ENCODE measurements at regions not wholly inside any gene's neighbourhood (a gene's known extent, or its start where the extent isn't known, plus 50 kb on each side); places are given as distances from the start of the nearest gene placed in this dataset.

GRCh38 chr14:45766247-45766646 is 513.2 kb upstream of the MIS18BP1 start:
- no peak for TF ChIP-seq HDGF (IDR thresholded peaks at IDR 0.05; ENCODE audit: borderline replicate concordance)
- no peak for TF ChIP-seq ELF4 (IDR thresholded peaks at IDR 0.05)
- TF ChIP-seq FOXK2 (IDR thresholded peaks at IDR 0.05): no peak
- TF ChIP-seq SP1 (IDR thresholded peaks at IDR 0.05): no peak
- TF ChIP-seq TARDBP (IDR thresholded peaks at IDR 0.05): no peak
- TF ChIP-seq BHLHE40 (IDR thresholded peaks at IDR 0.05; ENCODE audit: borderline replicate concordance): no peak
- TF ChIP-seq ARNT (IDR thresholded peaks at IDR 0.05): no peak

Measured in HEK293T (cell line).